GM21723 (cell line): ENCODE measurements at regions not wholly inside any gene's neighbourhood (a gene's known extent, or its start where the extent isn't known, plus 50 kb on each side); places are given as distances from the start of the nearest gene placed in this dataset.

ENCODE experiments used
- ATAC-seq: cut with Tn5 transposase; IDR thresholded peaks from one replicate; pipeline ENCODE4 v1.9.1; 2021; ENCODE audit warnings: mild to moderate bottlenecking, moderate library complexity; ENCODE audit not compliant: unreplicated experiment

DNA sequence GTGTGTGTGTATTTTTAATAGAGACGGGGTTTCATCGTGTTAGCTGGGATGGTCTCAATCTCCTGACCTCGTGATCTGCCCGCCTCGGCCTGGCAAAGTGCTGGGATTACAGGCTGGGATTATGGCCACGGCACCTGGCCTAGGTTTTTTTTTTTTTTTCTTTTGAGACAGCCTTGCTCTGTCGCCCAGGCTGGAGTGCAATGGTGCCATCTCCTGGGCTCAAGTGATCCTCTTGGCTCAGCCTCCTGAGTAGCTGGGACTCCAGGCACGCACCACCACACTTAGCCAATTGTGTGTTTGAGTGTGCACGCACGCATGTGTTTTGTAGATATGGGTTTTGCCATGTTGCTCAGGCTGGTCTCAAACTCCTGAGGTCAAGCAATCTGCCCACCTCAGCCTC, 629.8 kb downstream of the ETV1 start:
- ATAC-seq: no peak

GRCh38 chr7:13386741-13387140, 602.7 kb downstream of the ETV1 start:
- no peak for ATAC-seq

GRCh38 chr7:13407911-13408310, 581.6 kb downstream of the ETV1 start:
- ATAC-seq: no peak

GRCh38 chr7:13411151-13411550, 578.3 kb downstream of the ETV1 start:
- no peak for ATAC-seq

DNA sequence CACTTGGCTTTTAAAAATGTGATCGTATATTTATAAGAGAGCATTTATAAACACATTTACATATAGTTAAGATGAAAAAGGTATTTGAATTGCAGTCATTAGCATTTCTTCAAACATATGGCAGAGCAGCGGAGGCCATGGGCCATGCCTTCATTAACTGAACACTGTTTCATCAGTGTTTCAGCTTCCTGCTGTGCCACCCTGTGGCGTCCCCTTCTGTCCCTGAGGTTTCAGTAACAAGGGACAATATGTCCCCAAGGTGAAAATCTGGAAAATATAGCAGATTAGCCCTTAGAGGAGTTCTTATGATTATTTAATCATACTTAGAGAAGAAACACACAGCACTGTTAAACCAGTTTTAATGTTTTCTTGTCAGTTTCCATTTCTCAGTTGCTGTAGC, 577.8 kb downstream of the ETV1 start:
- ATAC-seq: no peak

- ATAC-seq: no peak
These were observed 575.3 kb downstream of the ETV1 start for GRCh38 chr7:13414181-13414580.

GRCh38 chr7:13414661-13415107, 574.8 kb downstream of the ETV1 start:
- no peak for ATAC-seq

DNA sequence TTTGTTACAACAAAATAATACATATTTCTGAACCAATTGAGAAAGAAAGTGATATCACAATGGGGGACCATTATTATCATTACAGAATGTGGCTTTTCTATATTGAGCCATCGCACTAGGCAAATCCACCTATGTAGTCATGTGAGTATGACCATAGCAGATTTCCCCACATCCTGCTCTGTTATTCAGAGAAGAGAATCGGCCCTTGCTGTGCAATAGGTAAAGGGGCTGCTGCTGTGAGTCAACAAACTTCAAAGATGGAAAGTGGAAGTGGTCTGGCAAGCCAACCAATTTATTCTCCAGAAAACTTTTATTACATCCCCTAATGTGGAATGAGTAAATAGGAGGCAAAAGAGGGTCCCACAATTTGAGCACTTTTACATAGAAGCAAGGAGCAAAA, 573.4 kb downstream of the ETV1 start:
- ATAC-seq: no peak

DNA sequence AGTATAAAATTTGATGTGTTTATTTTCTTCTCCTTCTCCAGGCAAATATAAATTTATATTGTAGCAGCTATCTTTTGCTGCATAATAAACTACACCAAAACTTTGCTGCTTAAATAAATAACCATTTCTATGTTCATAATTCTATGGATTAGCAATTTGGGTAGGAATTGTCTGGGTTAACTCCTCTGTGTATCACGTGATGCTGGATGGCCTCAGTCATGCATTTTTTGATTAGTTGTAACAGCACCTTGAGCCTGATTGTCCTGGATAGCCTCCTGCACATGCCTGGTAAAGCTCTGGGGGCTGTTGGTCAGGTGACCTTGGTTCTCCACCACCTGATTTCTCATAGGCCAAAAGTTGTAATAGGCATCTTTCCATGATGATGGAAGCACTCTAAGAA, 572.9 kb downstream of the ETV1 start:
- ATAC-seq: no peak

DNA sequence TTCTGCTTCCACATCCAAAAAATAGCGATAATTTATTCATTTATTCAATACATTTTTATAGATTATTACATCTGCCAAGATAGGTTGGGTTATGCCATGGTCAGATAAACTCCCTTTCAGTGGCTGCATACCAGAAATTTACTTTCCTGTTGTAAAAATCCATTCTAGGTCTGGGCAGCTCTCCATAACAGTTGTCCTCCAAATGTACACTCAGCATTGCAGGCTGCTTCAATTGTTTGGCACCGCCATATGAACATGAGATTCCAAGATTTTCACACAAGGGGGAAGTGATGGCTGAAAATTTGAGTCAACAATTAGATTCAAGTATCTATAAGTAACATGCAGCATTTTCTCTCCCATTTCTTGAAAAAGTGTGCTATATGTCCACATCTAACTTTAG, 568.7 kb downstream of the ETV1 start:
- no peak for ATAC-seq

DNA sequence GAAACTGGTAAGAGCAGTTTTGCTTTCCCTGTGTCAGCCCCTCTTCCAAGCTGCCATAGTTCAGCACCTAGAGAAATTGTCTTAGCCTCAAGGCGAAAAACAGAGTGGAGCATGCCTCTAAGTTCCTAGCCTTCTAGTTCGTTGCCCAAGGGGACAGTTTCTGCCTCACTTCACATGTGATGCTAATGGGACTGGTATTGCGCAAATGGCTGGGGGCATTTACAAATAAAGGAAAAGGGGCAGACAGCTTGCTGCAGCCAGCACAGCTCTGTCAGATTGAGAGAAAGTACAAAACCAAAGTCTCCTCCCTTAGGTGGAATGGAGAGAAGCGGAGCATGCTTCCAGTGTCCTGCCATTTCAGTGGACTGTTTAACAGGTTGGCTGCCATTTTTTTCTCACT, 567.7 kb downstream of the ETV1 start:
- no peak for ATAC-seq

DNA sequence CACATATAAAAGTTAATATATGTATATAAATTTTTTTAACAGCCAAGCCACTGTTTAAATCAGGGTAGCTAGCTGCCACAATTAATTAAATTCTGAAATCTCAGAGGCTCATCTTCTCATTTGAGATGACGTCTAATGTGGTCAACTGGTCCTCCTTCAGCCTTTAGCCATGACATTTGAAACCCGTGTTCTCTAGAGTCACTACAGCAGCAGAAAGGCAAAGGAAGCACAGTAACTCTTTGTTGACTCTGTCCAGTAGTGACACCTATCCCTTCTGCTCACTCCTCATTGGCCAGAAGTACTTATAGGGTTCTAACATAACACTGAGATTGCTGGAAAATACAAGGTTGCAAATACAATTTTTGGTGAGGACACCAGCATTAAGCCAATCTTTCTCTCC, 555.5 kb downstream of the ETV1 start:
- ATAC-seq: no peak

DNA sequence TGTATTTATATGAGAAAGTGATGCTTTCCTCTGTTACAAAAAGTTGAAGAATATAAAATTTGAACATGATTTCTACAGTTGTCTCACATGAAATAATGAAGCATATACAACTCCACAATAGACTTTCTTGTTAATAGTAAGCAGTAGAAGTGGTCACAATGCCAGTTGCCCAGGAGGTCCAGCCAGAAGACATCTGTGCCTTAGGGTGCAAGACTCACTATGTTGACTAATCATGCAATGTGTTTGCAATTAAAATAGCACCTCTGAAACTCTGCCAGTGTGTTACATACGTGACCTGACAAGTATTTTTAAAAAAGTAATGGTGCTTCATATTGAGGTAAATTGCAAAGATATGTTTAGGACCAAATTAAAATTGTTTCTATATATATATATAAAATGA, 547.2 kb downstream of the ETV1 start:
- no peak for ATAC-seq

GRCh38 chr7:13447637-13448036, 541.8 kb downstream of the ETV1 start:
- no peak for ATAC-seq

DNA sequence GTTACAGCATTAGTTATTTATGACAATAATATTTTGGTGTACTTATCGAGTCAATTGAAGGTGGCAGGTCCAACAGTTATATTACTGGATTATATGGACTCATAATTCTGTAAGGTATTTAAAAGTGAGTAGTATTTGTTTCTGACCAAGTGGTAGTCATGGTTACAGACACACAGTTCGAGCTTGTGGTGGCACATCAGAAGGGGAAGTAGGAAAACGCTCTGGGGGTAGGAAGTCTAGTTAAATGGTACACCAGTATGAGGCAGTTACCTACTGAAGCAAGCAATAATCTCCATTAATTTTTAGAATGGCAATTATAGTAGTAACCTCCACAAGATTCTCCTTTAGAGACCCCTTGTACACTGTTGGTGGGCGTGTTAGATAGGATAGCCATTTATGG, 541.2 kb downstream of the ETV1 start:
- no peak for ATAC-seq

DNA sequence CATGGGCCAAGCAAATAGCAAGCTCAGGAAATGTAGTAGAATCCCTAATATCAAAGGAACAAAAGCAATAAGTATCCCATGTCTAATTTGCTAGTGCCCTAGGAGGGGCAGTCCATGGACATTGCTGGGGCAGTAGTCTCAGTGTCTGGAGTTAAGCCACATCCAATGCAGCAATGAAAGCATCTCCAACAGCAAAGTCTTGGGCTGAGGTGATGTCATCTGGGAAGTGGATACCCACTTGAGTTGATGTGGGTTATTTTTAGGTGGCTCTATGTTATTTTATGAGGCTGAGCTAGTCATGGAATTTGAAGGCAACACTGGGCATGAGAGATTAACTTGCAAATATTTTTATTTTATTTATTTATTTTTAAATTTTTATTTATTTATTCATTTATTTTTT, 540.0 kb downstream of the ETV1 start:
- no peak for ATAC-seq

DNA sequence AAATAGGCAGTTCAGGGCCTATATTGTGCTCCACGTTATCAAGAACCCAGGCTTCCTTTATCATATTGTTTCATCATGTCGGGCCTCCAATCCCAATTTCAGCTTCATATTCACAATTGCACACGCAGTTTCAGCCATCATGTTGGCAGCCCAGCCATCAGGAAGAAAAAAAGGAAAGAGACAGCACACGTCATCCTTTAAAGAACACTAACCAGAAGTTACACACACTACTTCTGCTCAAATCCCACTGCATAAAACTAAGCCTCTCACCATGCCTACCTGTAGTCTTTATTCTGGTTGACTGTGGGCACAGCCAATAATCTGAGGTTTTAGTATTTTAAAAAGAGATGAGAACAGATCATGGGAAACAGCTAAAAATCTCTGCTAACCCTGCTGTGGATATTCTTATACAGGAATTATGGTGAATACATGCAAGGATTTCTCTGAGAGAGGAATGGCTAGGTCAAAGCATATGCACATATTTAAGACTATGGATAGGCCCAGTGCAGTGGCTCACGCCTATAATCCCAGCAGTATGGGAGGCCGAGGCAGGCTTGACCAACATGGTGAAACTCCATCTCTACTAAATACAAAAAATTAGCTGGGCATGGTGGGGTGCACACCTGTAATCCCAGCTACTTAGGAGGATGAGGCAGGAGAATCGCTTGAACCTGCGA, 534.4 kb downstream of the ETV1 start:
- no peak for ATAC-seq

- no peak for ATAC-seq
These were observed 531.7 kb downstream of the ETV1 start for GRCh38 chr7:13457790-13458189.

GRCh38 chr7:13466874-13467547, 522.5 kb downstream of the ETV1 start:
- no peak for ATAC-seq

DNA sequence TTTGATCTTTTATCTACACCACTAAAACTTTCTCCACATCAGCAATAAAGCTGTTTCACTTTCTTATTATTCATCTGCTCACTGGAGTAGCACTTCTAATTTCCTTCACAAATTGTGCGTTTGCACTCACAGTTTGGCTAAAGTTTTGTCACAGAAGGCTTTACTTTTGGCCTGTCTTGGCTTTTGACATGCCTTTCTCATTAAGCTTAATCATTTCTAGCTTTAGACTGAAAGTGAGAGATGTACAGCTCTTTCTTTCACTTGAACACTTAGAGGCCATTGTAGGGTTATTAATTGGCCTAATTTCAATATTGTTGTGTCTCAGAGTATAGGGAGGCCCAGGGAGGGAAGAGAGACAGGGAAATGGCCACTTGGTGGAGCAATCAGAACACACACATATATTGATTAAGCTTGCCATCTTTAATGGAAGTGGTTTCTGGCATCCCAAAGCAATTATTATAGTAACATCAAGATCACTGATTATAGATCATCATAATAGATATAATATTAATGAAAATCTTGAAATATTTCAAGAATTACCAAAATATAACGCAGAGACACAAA, 512.5 kb downstream of the ETV1 start:
- no peak for ATAC-seq

DNA sequence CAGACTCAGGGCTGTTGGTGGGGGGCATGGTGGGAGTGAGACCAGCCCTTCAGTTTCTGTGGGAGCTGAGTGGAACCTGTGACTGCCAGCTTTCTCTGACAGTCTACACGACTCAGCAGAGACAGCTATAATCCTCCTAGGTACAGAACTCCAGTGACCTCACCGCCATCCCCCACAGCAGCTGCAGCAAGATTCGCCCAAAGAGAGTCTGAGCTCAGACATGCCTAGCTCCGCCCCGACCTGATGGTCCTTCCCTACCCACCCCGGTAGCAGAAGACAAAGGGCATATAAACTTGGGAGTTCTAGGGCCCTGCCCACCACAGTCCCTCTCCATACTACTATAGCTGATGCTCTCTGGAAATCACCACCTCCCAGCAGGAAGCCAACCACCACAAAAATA, 500.1 kb downstream of the ETV1 start:
- ATAC-seq: no peak

DNA sequence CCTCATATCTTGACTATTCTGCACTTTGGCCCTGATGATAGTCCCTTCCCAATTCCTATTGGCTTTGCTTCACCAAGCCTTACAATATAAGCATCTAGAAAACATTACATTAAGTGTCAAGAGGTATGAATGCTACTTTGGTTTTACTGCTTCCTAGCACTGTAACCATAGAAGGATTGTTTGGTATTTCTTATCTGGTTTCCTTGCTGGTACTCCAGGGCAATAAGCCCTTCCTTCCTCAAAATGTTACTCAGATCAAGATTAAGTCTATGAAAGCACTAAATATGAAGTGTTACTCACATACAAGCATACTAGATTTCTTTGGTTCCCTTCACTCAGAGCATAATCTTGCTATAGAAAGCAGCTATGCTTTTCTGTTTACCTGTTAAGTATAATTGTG, 492.5 kb downstream of the ETV1 start:
- ATAC-seq: no peak

DNA sequence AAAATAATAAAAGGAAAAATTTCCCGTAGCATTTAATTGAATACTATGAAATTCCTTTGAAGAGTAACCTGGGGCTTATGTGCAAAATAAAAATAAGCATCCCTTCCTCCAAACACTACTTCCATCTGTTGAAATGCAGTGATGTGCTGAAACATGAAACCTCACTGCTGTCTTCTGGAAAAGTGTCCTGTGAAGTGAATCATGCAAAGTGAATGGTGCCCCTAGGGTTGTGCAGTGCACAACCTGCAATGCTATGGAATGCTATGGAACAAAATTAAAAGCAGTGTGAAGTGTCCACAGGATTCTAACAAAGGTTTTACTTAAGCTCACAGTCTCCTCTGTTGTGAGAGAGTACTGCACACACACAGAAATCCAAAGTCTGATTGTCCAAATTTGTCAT, 480.9 kb downstream of the ETV1 start:
- no peak for ATAC-seq
